Liver (tissue), 3 donors: ENCODE measurements at regions not wholly inside any gene's neighbourhood (a gene's known extent, or its start where the extent isn't known, plus 50 kb on each side); places are given as distances from the start of the nearest gene placed in this dataset.

Experiments used
- GABPA ChIP-seq, 2 donors: IDR thresholded peaks in 1 of 2; conservative IDR thresholded peaks in 1 of 2; 2 replicates each; pipeline ENCODE4 v1.6.1; 2016; ENCODE audit warnings: antibody characterized with exemption in 2 of 2, mild to moderate bottlenecking in 1 of 2, moderate library complexity in 1 of 2
- HNF4A ChIP-seq, 2 donors: conservative IDR thresholded peaks; 2 replicates each; pipeline ENCODE4 v1.6.1; 2016; ENCODE audit warnings: antibody characterized with exemption in 2 of 2, mild to moderate bottlenecking in 2 of 2
- JUND ChIP-seq, 2 donors: IDR thresholded peaks; 2 replicates each; pipeline ENCODE4 v1.6.1; 2016; ENCODE audit warnings: antibody characterized with exemption in 2 of 2
- MAX ChIP-seq: IDR thresholded peaks from 2 replicates; pipeline ENCODE4 v1.6.1; 2016; ENCODE audit warnings: antibody characterized with exemption
- RAD21 ChIP-seq, 2 donors: IDR thresholded peaks; 2 replicates each; pipeline ENCODE4 v1.6.1; 2016; ENCODE audit warnings: antibody characterized with exemption in 2 of 2, mild to moderate bottlenecking in 2 of 2
- RXRA ChIP-seq, 2 donors: IDR thresholded peaks; 2 replicates each; pipeline ENCODE4 v1.6.1; 2017 to 2018; ENCODE audit warnings: antibody characterized with exemption in 2 of 2, mild to moderate bottlenecking in 1 of 2
- SP1 ChIP-seq: IDR thresholded peaks from 2 replicates; pipeline ENCODE4 v1.6.1; 2018; ENCODE audit warnings: antibody characterized with exemption, mild to moderate bottlenecking
- TAF1 ChIP-seq: conservative IDR thresholded peaks from 2 replicates; pipeline ENCODE4 v1.6.1; 2016; ENCODE audit warnings: antibody characterized with exemption, mild to moderate bottlenecking
- YY1 ChIP-seq: IDR thresholded peaks from 2 replicates; pipeline ENCODE4 v1.6.1; 2016; ENCODE audit warnings: antibody characterized with exemption, mild to moderate bottlenecking
- TF ChIP-seq, protein P1 (sequence below): IDR thresholded peaks from 2 replicates; pipeline ENCODE4 v1.6.1; 2016; ENCODE audit warnings: antibody characterized with exemption, mild to moderate bottlenecking
- TF ChIP-seq, protein P2 (sequence below): fragments of 150-350 bp; IDR thresholded peaks from 2 replicates; pipeline ENCODE4 v1.5.1; 2017; ENCODE audit warnings: improper control_type of control experiment, low read depth, low read length; ENCODE audit not compliant: missing input control
- TF ChIP-seq, protein P3 (sequence below): IDR thresholded peaks from 2 replicates; pipeline ENCODE4 v1.6.1; 2016; ENCODE audit warnings: antibody characterized with exemption
- TF ChIP-seq, protein P4 (sequence below): IDR thresholded peaks from 2 replicates; pipeline ENCODE4 v1.6.1; 2016; ENCODE audit warnings: antibody characterized with exemption
- donor health status: healthy.
- donor health status: healthy.

- TF ChIP-seq, protein P1, sequence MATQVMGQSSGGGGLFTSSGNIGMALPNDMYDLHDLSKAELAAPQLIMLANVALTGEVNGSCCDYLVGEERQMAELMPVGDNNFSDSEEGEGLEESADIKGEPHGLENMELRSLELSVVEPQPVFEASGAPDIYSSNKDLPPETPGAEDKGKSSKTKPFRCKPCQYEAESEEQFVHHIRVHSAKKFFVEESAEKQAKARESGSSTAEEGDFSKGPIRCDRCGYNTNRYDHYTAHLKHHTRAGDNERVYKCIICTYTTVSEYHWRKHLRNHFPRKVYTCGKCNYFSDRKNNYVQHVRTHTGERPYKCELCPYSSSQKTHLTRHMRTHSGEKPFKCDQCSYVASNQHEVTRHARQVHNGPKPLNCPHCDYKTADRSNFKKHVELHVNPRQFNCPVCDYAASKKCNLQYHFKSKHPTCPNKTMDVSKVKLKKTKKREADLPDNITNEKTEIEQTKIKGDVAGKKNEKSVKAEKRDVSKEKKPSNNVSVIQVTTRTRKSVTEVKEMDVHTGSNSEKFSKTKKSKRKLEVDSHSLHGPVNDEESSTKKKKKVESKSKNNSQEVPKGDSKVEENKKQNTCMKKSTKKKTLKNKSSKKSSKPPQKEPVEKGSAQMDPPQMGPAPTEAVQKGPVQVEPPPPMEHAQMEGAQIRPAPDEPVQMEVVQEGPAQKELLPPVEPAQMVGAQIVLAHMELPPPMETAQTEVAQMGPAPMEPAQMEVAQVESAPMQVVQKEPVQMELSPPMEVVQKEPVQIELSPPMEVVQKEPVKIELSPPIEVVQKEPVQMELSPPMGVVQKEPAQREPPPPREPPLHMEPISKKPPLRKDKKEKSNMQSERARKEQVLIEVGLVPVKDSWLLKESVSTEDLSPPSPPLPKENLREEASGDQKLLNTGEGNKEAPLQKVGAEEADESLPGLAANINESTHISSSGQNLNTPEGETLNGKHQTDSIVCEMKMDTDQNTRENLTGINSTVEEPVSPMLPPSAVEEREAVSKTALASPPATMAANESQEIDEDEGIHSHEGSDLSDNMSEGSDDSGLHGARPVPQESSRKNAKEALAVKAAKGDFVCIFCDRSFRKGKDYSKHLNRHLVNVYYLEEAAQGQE = no peak
- TF ChIP-seq, protein P2, sequence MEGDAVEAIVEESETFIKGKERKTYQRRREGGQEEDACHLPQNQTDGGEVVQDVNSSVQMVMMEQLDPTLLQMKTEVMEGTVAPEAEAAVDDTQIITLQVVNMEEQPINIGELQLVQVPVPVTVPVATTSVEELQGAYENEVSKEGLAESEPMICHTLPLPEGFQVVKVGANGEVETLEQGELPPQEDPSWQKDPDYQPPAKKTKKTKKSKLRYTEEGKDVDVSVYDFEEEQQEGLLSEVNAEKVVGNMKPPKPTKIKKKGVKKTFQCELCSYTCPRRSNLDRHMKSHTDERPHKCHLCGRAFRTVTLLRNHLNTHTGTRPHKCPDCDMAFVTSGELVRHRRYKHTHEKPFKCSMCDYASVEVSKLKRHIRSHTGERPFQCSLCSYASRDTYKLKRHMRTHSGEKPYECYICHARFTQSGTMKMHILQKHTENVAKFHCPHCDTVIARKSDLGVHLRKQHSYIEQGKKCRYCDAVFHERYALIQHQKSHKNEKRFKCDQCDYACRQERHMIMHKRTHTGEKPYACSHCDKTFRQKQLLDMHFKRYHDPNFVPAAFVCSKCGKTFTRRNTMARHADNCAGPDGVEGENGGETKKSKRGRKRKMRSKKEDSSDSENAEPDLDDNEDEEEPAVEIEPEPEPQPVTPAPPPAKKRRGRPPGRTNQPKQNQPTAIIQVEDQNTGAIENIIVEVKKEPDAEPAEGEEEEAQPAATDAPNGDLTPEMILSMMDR = no peak
- TF ChIP-seq TAF1 (no peak), MAX (no peak), GABPA (IDR thresholded peaks at IDR 0.05 in 1 of 2, conservative IDR thresholded peaks at IDR 0.05 in 1 of 2) (no peak), JUND (IDR thresholded peaks at IDR 0.05) (no peak), HNF4A (conservative IDR thresholded peaks at IDR 0.05) (no peak), YY1 (no peak), SP1 (no peak), RXRA (IDR thresholded peaks at IDR 0.05) (no peak), RAD21 (IDR thresholded peaks at IDR 0.05) (no peak)
- TF ChIP-seq, protein P3, sequence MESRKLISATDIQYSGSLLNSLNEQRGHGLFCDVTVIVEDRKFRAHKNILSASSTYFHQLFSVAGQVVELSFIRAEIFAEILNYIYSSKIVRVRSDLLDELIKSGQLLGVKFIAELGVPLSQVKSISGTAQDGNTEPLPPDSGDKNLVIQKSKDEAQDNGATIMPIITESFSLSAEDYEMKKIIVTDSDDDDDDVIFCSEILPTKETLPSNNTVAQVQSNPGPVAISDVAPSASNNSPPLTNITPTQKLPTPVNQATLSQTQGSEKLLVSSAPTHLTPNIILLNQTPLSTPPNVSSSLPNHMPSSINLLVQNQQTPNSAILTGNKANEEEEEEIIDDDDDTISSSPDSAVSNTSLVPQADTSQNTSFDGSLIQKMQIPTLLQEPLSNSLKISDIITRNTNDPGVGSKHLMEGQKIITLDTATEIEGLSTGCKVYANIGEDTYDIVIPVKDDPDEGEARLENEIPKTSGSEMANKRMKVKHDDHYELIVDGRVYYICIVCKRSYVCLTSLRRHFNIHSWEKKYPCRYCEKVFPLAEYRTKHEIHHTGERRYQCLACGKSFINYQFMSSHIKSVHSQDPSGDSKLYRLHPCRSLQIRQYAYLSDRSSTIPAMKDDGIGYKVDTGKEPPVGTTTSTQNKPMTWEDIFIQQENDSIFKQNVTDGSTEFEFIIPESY = no peak
- TF ChIP-seq, protein P4, sequence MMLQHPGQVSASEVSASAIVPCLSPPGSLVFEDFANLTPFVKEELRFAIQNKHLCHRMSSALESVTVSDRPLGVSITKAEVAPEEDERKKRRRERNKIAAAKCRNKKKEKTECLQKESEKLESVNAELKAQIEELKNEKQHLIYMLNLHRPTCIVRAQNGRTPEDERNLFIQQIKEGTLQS = no peak
These were observed 139.2 kb downstream of the RXFP2 start for GRCh38 chr13:31878495-31878894.
